H1 (cell line): ENCODE measurements at regions not wholly inside any gene's neighbourhood (a gene's known extent, or its start where the extent isn't known, plus 50 kb on each side); places are given as distances from the start of the nearest gene placed in this dataset.

Experiments
- CBX5 ChIP-seq: fragments of 300-800, 300-1000 bp; sonication (generic); IDR thresholded peaks from 2 replicates; pipeline ENCODE4 v1.7.1; 2016; ENCODE audit warnings: antibody characterized with exemption, low read length, low read depth
- MAFK ChIP-seq: IDR thresholded peaks from 2 replicates; pipeline ENCODE4 v1.6.1; 2012; ENCODE audit warnings: low read depth, mild to moderate bottlenecking, improper control_type of control experiment, low read length
- NANOG ChIP-seq: IDR thresholded peaks from 2 replicates; pipeline ENCODE4 v1.6.1; 2011; ENCODE audit warnings: low read length, low read depth, mild to moderate bottlenecking, inconsistent platforms; ENCODE audit not compliant: insufficient read depth, poor library complexity, severe bottlenecking
- RBBP5 ChIP-seq: IDR thresholded peaks from 2 replicates; pipeline ENCODE4 v1.7.1; 2012; ENCODE audit warnings: low read depth, mild to moderate bottlenecking, inconsistent platforms, low read length, moderate library complexity, borderline replicate concordance
- SIRT6 ChIP-seq: IDR thresholded peaks from one replicate; pipeline ENCODE4 v1.7.1; 2012; ENCODE audit warnings: low read length, inconsistent platforms
- SP4 ChIP-seq: IDR thresholded peaks from 2 replicates; pipeline ENCODE4 v1.6.1; 2012; ENCODE audit warnings: low read length, inconsistent platforms
- SUZ12 ChIP-seq: fragments of 200-600 bp; sonication (generic); IDR thresholded peaks from 2 replicates; pipeline ENCODE4 v1.6.1; 2012; ENCODE audit warnings: mild to moderate bottlenecking, inconsistent platforms, low read length, moderate library complexity, mixed read lengths
- TAF1 ChIP-seq: IDR thresholded peaks from 2 replicates; pipeline ENCODE4 v1.6.1; 2011; ENCODE audit warnings: mild to moderate bottlenecking, low read depth, low read length
- TEAD4 ChIP-seq: IDR thresholded peaks from 2 replicates; pipeline ENCODE4 v1.6.1; 2012; ENCODE audit warnings: low read depth, low read length, inconsistent platforms, mixed read lengths
- YY1 ChIP-seq: IDR thresholded peaks from 2 replicates; pipeline ENCODE4 v1.6.1; 2011; ENCODE audit warnings: low read depth, mild to moderate bottlenecking, low read length
- TF ChIP-seq, protein P1 (sequence below): fragments of 300-600 bp; sonication (generic); IDR thresholded peaks from 2 replicates; pipeline ENCODE4 v1.7.1; 2012; ENCODE audit warnings: low read length, moderate library complexity, mild to moderate bottlenecking, inconsistent platforms; ENCODE audit not compliant: insufficient replicate concordance
- TF ChIP-seq, protein P2 (sequence below): IDR thresholded peaks from 2 replicates; pipeline ENCODE4 v1.6.1; 2011; ENCODE audit warnings: low read length, improper control_type of control experiment

DNA sequence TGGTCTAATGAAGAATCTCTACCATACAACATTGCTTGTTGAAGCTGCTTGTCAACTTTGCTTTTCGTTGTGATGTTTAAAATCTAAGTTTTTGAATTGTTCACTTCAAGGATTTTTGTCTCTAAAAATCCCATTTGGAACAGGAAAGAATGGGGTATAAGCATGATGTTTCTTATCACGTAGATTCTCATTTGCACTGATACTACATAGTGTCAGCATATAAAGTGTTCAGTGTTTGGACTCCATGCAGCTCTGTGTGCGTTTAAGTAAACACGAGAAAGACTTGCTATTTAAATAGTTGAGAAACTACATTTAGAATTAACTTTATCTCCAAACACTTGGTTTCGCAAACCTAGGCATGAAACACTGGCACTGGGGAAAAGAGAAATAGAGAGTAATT lies 452.5 kb downstream of the NKX6-1 start (continued):
- TF ChIP-seq, protein P1, sequence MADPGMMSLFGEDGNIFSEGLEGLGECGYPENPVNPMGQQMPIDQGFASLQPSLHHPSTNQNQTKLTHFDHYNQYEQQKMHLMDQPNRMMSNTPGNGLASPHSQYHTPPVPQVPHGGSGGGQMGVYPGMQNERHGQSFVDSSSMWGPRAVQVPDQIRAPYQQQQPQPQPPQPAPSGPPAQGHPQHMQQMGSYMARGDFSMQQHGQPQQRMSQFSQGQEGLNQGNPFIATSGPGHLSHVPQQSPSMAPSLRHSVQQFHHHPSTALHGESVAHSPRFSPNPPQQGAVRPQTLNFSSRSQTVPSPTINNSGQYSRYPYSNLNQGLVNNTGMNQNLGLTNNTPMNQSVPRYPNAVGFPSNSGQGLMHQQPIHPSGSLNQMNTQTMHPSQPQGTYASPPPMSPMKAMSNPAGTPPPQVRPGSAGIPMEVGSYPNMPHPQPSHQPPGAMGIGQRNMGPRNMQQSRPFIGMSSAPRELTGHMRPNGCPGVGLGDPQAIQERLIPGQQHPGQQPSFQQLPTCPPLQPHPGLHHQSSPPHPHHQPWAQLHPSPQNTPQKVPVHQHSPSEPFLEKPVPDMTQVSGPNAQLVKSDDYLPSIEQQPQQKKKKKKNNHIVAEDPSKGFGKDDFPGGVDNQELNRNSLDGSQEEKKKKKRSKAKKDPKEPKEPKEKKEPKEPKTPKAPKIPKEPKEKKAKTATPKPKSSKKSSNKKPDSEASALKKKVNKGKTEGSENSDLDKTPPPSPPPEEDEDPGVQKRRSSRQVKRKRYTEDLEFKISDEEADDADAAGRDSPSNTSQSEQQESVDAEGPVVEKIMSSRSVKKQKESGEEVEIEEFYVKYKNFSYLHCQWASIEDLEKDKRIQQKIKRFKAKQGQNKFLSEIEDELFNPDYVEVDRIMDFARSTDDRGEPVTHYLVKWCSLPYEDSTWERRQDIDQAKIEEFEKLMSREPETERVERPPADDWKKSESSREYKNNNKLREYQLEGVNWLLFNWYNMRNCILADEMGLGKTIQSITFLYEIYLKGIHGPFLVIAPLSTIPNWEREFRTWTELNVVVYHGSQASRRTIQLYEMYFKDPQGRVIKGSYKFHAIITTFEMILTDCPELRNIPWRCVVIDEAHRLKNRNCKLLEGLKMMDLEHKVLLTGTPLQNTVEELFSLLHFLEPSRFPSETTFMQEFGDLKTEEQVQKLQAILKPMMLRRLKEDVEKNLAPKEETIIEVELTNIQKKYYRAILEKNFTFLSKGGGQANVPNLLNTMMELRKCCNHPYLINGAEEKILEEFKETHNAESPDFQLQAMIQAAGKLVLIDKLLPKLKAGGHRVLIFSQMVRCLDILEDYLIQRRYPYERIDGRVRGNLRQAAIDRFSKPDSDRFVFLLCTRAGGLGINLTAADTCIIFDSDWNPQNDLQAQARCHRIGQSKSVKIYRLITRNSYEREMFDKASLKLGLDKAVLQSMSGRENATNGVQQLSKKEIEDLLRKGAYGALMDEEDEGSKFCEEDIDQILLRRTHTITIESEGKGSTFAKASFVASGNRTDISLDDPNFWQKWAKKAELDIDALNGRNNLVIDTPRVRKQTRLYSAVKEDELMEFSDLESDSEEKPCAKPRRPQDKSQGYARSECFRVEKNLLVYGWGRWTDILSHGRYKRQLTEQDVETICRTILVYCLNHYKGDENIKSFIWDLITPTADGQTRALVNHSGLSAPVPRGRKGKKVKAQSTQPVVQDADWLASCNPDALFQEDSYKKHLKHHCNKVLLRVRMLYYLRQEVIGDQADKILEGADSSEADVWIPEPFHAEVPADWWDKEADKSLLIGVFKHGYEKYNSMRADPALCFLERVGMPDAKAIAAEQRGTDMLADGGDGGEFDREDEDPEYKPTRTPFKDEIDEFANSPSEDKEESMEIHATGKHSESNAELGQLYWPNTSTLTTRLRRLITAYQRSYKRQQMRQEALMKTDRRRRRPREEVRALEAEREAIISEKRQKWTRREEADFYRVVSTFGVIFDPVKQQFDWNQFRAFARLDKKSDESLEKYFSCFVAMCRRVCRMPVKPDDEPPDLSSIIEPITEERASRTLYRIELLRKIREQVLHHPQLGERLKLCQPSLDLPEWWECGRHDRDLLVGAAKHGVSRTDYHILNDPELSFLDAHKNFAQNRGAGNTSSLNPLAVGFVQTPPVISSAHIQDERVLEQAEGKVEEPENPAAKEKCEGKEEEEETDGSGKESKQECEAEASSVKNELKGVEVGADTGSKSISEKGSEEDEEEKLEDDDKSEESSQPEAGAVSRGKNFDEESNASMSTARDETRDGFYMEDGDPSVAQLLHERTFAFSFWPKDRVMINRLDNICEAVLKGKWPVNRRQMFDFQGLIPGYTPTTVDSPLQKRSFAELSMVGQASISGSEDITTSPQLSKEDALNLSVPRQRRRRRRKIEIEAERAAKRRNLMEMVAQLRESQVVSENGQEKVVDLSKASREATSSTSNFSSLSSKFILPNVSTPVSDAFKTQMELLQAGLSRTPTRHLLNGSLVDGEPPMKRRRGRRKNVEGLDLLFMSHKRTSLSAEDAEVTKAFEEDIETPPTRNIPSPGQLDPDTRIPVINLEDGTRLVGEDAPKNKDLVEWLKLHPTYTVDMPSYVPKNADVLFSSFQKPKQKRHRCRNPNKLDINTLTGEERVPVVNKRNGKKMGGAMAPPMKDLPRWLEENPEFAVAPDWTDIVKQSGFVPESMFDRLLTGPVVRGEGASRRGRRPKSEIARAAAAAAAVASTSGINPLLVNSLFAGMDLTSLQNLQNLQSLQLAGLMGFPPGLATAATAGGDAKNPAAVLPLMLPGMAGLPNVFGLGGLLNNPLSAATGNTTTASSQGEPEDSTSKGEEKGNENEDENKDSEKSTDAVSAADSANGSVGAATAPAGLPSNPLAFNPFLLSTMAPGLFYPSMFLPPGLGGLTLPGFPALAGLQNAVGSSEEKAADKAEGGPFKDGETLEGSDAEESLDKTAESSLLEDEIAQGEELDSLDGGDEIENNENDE = no peak
- TF ChIP-seq RBBP5 (no peak), TEAD4 (no peak), CBX5 (no peak), TAF1 (no peak), MAFK (no peak), SIRT6 (no peak), NANOG (no peak), SUZ12 (no peak), YY1 (no peak), SP4 (no peak)
- TF ChIP-seq, protein P2, sequence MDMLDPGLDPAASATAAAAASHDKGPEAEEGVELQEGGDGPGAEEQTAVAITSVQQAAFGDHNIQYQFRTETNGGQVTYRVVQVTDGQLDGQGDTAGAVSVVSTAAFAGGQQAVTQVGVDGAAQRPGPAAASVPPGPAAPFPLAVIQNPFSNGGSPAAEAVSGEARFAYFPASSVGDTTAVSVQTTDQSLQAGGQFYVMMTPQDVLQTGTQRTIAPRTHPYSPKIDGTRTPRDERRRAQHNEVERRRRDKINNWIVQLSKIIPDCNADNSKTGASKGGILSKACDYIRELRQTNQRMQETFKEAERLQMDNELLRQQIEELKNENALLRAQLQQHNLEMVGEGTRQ = no peak
